ENCODE measurements at regions not wholly inside any gene's neighbourhood (a gene's known extent, or its start where the extent isn't known, plus 50 kb on each side); places are given as distances from the start of the nearest gene placed in this dataset.

DNA sequence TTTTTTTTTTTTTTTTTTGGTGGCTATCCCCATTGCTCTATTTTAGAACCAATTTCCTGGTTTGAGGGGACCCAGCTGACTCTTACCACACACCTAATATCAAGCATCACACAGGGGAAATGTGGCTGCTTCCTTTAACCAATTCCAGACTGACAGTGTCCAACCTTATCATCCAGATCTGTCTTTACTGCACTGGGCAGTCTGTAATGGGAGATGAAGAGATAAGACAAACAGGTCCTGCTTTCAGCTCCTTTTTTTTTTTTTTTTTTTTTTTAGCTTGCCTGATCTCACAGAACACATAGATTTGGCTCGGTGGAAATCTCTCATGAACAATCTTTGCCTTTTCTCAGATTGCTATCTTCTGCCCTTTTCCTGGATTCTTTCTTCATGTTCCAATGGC lies 198.8 kb upstream of the TYRP1 start:
- no peak for DNase-seq (ENCODE audit: low spot score)
- in situ Hi-C loops (cut with HindIII; ENCODE audit: low sequenced_read_pairs) = no loop called here

DNA sequence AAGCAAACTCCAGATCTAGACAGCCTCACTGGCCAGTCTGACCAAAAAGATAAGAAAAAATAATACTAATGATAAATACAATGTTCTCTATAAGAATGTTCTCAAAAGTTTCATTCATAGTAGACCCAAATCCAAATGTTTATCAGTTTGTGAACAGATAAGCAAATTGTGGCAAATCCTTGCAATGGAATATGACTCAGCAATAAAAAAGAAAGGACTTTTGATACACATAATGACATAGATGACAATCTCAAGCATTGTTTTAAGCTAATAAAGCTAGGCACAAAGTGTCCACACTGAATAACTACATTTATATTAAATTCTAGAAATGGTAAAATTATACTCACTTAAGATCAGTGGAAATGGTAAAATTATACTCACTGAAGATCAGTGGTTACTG lies 195.4 kb upstream of the TYRP1 start:
- no peak for DNase-seq (ENCODE audit: low spot score)
- in situ Hi-C loops (cut with HindIII; ENCODE audit: low sequenced_read_pairs) = no loop called here

GRCh38 chr9:12502520-12502919 lies 190.7 kb upstream of the TYRP1 start:
- in situ Hi-C loops (cut with HindIII; ENCODE audit: low sequenced_read_pairs) = no loop called here
- DNase-seq (ENCODE audit: low spot score) = no peak

DNA sequence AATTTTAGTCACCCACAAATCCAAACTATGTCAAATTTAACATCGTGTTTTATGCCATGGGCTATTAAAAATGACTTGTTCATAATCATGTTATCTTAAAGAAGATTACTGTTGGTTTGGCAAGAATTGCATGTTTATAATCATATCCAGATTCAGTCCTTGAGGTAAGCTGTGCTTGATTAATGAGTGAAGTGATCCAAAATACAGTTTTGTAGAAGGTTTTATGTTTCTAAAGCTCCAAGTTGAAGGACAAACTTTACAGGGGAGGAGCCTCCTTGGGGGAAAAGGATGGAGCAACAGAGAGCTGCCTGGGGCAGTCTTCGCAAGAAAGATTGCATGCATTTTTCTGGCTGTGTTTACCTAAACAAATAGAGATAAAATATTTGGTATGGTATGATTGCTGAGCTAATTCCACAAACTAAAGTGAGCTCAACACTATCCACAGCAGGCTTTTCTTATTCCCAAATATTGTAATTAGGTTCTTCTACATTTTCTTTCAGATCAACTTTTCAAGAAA lies 189.5 kb upstream of the TYRP1 start:
- in situ Hi-C loops (cut with HindIII; ENCODE audit: low sequenced_read_pairs) = no loop called here
- DNase-seq (ENCODE audit: low spot score) = no peak

DNA sequence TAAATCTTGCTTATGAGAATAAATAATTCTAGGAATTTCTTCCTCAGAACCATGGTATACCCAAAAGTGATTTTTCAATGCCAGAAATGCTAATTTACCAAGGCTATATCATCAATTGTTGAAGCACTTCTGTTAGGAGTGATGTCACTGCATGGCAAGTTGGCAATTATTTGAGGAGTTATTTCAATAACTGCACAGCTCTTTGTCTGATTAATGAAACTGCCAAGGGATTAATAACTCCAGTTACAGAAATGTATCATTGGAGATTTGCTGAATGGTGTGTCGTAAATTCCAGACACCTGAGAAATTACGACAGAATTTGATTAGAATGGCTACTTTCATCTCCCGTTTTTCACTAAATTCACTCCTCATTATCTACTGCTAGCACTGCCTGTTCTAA lies 182.6 kb upstream of the TYRP1 start:
- in situ Hi-C loops (cut with HindIII; ENCODE audit: low sequenced_read_pairs) = no loop called here
- DNase-seq (ENCODE audit: low spot score) = no peak

GRCh38 chr9:12511726-12512125 lies 181.5 kb upstream of the TYRP1 start:
- DNase-seq (ENCODE audit: low spot score) = no peak
- in situ Hi-C loops (cut with HindIII; ENCODE audit: low sequenced_read_pairs) = no loop called here

- in situ Hi-C loops (cut with HindIII; ENCODE audit: low sequenced_read_pairs) = no loop called here
- no peak for DNase-seq (ENCODE audit: low spot score)
These were observed 177.2 kb upstream of the TYRP1 start for GRCh38 chr9:12516031-12516430.

DNA sequence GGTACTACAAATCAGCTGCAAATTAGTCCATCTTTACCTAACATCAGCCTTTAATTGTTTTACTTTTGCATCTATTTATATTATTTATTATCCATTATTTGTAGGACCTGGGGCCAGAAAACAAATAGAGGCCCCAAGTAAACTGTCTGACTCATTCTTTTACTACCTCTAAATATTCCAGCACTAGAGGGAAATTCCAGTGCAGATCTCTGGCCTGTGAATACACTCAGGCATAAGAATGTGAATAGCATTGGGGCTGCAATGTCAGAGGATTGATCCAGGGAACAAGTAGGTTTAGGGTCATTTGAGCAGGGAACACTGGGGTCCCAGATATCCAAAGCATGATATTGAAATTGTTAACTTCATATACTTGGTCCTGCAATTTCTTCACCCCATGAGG lies 176.6 kb upstream of the TYRP1 start:
- in situ Hi-C loops (cut with HindIII; ENCODE audit: low sequenced_read_pairs) = no loop called here
- no peak for DNase-seq (ENCODE audit: low spot score)

DNA sequence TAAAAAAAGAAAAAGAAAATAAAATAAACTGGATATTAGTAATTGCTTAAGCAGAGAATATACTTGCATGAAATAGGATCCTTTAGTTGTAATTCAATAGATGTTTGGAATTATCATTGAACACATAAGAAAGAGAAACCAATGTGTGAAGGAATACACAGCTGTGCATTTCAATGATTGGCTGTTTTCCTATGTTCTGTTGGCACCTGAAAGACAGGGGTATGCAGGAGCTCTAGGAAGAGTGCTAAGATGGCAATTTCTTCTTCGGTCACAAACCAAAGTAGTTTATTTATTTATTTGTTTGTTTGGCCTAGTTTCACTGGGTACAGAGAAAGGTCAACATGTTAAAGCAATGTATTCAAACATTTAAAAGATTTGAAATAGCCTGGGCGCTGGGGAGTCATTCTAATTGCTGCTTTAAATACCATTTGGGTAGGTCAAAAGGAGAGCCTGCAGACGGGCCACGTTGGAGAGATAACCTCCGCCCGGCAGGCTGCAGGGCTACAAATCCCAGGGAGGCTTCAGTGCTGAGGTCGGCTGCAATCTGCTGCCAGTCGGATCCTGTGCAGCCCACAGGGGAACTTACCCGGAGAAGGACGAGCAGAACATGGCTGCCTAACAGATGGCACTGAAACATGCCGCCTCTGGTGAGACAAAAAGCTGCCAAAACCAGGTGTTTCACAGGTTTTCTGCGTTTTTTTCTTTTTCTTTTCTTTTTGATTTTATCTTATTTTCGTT lies 154.2 kb upstream of the TYRP1 start:
- no peak for DNase-seq (ENCODE audit: low spot score)
- in situ Hi-C loops (cut with HindIII; ENCODE audit: low sequenced_read_pairs) = no loop called here

DNA sequence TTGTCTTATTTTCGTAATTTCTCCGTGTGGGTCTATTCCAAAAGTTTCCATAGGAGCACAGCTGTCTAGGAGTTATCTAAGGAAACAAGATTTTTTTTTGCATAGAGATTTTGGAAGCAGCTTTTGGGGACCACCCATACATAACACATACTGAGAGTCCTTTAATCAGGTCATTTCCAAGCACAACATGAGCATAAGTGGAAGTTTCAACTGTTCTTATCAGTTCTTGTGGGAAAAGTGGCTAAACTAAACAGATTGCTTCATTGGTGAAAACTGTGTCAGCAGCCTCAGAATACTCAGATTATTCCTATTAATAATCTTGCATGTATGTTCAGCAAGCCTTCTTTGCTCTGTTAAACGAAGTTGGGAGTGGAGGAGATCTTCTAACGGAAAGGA lies 153.6 kb upstream of the TYRP1 start:
- no peak for DNase-seq (ENCODE audit: low spot score)
- in situ Hi-C loops (cut with HindIII; ENCODE audit: low sequenced_read_pairs) = no loop called here

DNA sequence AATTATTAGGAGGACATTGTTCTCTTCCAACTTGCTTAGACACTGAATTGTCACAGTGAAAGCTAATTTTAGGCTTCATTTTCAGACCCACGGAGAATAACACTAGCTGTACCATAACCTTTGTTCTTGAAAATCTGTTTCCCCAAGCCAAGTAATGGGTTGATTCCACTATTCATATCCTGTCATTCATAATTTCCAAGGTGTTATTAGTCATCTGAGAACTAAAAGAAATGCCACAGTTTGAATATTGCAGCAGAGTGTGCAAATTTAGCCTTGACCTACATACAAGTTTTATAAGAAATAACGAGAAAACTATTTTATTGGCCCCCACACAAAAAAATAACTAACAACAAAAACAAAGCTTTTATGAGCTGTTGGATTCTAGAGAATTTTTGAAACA lies 148.5 kb upstream of the TYRP1 start:
- DNase-seq (ENCODE audit: low spot score) = no peak
- in situ Hi-C loops (cut with HindIII; ENCODE audit: low sequenced_read_pairs) = no loop called here

GRCh38 chr9:12554636-12555035 lies 138.5 kb upstream of the TYRP1 start:
- in situ Hi-C loops (cut with HindIII; ENCODE audit: low sequenced_read_pairs) = no loop called here
- no peak for DNase-seq (ENCODE audit: low spot score)

DNA sequence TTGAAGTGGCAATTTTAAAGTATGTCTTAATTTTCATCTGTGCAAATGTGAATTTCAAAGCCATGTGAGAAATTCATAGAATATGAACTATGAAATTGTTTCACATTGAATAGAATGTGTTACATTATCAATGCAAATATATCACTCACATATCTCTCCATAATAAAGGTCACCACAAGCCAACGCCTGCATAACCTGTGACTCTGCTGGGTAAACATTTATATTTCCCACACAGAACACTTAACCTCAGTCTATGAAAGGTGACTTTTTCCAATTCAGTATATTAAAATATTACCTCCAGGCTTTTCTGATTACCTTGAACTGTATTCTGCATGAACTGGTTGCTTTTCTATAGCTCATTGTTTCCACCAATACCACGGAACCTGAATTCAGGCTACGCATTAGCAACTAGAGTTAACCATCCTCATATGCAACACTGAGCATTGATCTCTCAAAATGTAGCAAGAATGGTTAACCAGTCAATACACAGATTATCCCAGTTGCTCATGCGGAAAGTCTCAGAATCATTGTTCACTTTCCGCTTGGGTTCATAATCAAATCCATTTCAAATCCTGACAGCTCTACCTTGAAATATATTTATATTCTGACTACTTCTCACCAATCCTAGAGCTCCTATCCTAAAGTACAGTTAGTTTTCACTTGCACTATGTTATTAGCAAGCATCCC lies 126.6 kb upstream of the TYRP1 start:
- DNase-seq (ENCODE audit: low spot score) = no peak
- in situ Hi-C loops (cut with HindIII; ENCODE audit: low sequenced_read_pairs) = no loop called here

GRCh38 chr9:12584656-12585522 lies 108.3 kb upstream of the TYRP1 start:
- no peak for DNase-seq (ENCODE audit: low spot score)
- in situ Hi-C loops (cut with HindIII; ENCODE audit: low sequenced_read_pairs) = no loop called here

- in situ Hi-C loops (cut with HindIII; ENCODE audit: low sequenced_read_pairs) = no loop called here
These were observed 97.8 kb upstream of the TYRP1 start for GRCh38 chr9:12595400-12595799.

DNA sequence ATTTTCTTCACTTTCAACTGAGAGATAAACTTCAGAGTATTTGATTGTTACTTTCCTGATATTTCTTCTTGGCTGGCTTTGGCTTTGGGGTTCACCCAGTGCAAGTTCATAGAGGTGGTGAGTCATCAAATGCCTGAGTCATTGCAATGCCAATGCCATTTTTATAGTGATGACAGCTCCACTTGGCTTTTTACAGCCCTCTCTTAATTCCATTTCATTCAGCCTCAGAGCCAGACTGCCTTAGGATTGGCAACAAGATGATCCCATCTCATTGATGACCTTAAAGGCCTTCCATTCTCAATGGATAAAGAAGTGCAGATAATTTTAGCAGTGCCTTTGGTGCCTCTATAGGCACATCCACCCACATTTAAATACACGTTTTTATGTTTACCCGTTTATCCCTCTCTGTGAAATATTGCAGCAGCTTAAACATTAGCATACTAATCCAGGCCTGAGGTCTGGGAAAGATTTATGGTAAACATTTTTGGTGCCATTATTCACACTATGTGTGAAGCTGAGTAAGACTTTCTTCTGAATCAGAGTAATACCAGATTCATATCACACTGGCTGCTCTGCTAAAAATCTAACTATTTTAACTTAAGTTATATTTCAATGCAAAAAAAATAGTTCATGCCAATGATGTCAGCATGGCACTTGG lies 88.9 kb upstream of the TYRP1 start:
- no peak for DNase-seq (ENCODE audit: low spot score)
- in situ Hi-C loops (cut with HindIII; ENCODE audit: low sequenced_read_pairs) = no loop called here

More at GRCh38 chr9:12595400-12595799, 97.8 kb upstream of the TYRP1 start:
- no peak for DNase-seq (ENCODE audit: low spot score)

DNA sequence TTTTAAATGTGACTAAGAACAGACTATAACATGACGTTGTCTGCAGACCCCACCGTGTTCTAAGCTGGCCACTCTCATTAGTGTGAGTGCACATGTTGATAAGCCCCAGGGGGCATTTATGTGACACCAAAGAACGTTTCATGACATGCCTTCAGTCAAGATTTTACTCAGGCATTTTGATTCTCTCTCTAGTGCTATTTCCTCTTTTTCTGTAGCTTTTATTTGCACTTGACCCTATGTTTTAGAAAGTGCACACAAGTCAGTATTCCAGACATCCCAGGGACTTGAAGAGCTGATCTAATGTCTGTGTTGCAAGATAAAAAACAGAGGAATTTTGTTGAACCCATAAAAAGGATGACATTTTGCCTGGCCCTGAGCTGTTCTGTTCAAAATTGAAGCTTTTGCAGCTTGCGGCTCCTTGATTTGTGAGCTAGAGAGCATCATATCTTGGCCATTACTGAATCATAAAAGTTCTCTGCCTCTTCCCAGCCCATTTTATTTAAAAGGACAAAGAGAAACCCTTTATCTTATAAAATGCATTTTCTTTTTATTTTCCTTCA lies 80.9 kb upstream of the TYRP1 start:
- in situ Hi-C loops (cut with HindIII; ENCODE audit: low sequenced_read_pairs) = no loop called here
- DNase-seq (ENCODE audit: low spot score) = no peak

DNA sequence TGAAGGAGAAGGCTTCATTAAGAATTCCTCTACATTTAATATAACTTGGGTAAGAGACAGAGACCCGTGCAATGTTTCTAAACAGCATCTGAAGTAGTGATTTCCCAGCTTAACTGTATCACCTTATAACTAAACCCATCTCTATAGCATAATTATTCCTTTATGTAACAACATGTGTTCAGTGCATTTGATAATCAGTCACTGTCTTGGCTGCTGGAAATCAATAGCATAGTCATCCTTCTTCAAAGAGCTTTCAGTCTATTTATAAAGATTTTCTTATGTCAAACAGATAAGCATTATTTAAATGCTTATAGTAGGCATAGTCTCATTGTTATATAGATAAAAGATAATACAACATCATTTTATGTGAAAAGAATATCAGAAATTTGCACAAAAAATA lies 80.1 kb upstream of the TYRP1 start:
- DNase-seq (ENCODE audit: low spot score) = no peak
- in situ Hi-C loops (cut with HindIII; ENCODE audit: low sequenced_read_pairs) = no loop called here

DNA sequence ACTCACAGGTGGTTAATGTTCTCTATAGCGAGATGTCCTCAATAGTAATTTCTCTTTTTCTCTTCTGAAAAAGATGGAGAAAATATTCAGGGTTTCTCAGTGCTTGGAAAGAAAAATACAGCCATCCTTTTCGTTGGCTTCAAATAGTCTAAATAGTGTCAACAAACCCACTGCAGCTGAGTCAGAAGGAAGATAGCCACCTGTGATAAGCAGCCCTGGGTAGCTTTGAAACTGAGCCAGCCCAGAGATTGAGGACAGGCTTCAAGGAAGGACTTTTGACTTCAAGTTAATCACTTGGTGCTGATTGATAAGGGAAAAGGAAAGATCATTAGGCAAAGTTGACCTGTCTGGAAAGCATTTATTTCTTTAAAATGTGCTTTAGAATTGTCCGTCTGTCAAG lies 78.7 kb upstream of the TYRP1 start:
- in situ Hi-C loops (cut with HindIII; ENCODE audit: low sequenced_read_pairs) = no loop called here

More for the DNA sequence above, 78.7 kb upstream of the TYRP1 start:
- DNase-seq (ENCODE audit: low spot score) = no peak
